ENCODE measurements at regions not wholly inside any gene's neighbourhood (a gene's known extent, or its start where the extent isn't known, plus 50 kb on each side); places are given as distances from the start of the nearest gene placed in this dataset.
"Not testable (repeated sequence)": the region's sequence is repeated elsewhere in the genome, so short reads cannot be mapped to it uniquely, and the experiment has no call there.

DNA sequence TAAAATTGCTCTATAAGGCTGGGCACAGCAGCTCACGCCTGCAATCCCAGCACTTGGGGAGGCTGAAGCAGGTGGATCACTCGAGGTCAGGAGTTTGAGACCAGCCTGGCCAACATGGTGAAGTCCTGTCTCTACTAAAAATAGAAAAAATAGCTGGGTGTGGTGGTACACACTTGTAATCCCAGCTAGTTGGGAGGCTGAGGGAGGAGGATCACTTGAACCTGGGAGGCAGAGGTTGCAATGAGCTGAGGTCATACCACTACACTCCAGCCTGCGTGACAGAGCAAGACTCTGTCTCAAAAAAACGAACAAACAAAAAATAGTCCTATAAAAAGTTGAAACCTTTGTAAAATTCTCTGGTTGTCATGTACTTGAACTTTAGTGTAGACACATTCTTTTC lies 93.0 kb upstream of the KIF26B start:
- DNase-seq = not testable (repeated sequence)

DNA sequence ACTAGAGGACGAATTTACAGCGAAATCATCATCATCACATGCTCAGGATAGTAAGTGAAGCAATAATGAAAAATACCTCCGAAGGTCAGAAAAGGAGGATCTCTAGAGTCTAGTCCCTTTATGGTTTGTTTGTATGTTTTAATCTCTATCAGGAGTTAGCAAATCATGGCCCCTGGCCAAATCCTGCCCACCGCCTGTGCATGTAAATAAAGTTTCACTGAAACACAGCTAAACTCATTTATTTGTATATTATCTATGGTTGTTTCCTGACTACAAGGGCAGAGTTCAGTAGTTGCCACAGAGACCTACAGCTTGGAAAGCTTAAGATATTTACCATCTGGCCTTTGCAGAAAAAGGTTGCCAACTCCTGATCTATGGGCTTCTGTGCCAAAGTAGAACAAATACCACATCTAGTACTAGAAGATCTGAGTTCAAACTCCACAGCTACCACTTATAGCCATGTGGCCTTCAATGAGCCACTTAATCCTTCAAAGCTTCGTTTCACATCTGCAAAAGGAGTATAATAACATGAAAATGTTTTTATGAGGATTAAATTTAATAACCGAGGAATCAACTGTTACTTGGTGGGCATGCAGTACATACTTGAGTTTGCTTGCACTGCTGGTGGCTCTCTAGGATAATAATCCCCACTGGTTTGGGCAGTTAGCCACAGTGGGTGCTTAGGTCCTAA lies 94.0 kb upstream of the KIF26B start:
- DNase-seq = no peak

DNA sequence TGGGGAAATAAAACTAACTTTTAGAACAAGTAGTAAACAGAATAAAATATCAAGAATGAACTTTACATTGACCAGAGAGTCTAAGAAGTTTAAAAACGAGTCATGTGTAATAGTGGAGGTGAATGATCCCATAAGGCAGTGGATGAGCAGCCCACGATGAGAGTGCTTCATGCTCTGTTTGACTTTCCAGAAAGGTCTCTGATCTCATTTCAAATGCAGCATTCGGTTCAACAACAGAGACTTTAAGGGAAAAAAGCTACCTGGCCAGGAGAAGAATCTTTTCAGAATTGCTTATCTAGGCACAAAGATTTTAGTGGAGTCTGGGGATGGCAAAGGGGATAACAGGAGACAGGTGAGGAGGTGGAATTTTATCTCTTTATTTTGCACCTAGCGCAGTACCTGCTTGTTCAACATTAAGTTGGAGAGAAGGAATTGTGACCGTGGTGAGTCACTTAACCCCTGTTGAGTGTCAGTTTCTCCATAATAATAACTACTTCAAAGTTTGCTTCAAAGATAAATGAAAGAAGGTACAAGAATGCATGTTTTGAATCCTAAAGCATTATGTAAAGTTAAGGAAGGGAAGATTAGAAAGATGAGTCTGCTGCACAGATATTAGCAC lies 94.9 kb upstream of the KIF26B start:
- no peak for DNase-seq

DNA sequence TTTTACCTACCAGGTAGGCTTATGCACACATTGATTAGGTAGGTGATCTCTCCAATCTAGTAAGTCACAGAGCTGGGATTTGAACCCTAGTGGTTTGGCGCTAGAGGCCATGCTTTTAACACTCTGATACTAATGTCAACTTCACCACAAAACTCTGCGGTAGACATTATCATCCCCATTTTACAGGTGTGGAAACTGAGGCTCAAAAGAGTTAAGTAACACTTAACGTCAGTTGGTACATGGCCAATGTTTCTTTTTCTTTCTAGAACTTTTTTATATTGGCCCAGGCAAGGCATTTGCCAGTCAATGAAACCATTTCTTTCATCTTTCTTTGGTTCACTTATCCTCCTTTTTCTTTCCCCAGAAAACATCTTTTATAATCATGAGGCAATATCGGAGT lies 95.9 kb upstream of the KIF26B start:
- DNase-seq = no peak

DNA sequence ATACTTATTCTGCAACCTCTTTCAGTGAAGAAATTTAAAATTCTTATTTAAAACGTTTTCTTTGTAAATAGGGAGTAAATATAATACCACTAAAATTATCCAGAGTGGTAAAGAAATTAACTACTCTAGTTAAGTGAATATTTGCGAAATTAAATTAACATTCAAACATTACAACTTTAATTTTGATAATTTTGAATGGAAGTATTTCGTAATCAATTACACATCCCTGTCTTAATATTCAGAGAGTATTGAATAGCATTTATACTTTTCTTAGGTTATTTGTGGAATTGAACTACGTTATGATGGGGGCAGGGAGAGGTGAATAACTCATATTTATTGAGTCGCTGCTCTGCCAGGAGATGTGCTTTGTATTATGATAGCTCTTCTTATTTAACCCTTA lies 96.3 kb upstream of the KIF26B start:
- no peak for DNase-seq

DNA sequence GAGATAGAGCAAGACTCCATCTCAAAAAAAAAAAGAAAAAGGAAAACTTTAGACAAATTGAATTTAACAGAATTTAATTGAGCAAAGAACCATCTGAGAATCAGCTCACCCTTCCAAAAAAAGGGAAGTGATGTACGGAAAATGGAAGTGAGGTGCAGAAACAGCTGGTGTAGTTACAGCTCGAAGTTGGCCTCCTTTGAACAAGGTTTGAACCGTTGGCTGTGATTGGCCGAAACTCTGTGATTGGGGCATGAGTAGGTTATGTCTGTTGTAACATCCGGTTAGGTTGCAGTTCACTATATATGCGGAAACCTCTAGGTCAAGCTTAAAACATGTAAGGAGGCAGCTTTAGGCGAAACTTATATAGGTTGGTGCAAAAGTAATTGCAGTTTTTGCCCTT lies 97.9 kb upstream of the KIF26B start:
- DNase-seq = no peak

DNA sequence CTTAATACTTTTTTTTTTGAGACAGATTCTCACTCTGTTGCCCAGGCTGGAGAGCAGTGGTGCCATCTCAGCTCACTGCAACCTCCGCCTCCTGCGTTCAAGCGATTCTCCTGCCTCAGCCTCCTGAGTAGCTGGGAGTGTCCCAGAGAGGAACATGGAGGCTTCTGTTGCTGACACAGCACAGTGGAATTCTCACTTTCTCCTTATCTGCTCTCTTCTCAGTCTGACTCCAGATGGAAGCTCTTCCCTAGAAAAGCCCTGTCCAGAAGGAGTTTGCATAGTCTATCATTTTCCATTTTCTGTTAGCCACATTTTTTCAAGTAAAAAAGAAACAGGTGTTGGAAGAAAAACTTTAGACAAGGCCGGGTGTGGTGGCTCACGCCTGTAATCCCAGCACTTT lies 98.5 kb upstream of the KIF26B start:
- DNase-seq = not testable (repeated sequence)

DNA sequence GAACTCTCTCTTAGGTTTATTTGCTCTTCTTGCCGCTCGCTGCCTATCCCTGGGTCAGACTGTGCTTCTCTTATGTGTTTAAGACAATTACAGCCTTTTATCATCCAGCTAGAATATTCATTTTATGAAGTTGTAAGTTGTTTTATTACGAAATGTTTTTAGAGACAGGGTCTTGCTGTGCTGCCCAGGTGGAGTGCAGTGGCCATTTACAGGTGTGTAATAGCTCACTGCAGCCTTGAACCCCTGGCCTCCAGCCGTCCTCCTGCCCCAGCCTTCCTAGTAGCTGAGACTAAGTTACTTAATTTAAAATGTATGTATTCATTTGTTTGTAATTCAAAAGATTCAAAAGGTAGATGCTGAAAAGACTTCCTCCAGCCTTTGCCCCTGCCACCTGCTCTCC lies 99.0 kb upstream of the KIF26B start:
- no peak for DNase-seq

DNA sequence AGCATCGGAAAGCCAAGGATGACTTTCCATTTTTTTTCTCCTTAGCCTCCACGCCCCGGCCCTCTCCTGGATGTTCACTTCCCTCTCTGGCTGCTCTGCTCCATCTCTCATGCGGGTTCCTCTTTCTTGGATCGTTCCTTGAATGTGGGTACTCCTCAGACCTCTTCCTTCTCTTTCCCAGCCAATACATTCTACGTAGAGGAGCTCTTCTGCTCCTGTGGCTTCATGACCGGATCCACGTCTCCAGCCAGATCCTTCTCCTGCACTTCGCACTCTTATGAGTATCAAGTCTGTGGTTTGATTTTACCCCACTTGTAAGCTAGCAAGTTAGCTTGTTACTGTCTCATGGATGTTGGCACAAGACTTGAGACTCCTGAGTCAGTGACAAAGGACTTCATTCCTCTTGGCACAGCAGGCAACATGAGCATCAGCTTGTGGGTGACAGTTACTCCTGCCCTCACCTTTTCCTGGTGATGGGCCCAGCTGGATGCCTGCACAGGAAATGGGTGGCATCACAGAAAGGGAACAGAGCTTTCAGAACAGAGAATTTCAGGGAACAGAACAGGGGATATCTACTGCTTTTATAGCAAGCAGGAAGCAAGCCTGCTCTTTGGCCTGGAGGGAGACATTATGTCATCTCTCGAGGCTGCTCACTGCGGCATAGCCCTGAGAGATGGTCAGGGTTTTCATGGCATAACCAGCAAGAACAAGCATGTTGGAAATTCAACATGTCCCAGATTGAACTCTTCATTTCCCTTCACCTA lies 100.1 kb upstream of the KIF26B start:
- no peak for DNase-seq

DNA sequence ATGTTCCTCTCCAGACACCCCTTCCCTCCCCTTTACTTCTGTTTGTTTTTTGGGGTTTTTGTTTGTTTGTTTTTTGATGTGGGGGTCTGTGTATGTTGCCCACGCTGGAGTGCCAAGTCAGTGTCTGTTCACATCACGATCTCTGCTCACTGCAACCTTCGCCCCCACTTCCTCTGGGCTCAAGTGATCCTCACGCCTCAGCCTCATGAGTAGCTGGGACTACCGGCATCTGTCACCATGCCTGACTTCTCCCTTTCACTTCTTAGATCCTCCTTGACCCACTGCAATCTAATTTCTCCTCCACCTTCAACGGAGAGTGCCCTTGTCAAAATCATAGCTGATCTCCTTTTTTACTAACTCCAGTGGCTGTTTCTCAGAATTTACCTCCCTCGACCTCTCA lies 100.7 kb upstream of the KIF26B start:
- DNase-seq = no peak

DNA sequence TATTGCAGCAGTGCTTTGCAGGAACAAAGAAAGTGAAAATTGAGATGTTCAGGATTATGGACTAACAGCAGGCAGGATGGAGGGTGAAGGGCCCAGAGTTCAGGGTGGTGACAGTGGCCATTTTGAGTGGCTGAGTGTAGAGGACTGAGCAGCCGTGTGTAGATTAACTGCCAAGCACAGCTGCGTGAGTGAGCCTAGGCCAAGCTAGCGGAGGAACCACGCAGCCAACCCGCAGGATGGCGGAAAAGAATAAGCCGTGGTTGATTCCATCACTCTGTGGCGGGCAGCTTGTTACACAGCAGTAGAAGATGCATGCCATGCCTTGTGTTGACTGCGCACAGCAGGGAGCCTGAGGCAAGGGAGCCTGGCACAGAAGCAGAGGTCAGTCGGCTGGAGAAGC lies 102.5 kb upstream of the KIF26B start:
- no peak for DNase-seq

DNA sequence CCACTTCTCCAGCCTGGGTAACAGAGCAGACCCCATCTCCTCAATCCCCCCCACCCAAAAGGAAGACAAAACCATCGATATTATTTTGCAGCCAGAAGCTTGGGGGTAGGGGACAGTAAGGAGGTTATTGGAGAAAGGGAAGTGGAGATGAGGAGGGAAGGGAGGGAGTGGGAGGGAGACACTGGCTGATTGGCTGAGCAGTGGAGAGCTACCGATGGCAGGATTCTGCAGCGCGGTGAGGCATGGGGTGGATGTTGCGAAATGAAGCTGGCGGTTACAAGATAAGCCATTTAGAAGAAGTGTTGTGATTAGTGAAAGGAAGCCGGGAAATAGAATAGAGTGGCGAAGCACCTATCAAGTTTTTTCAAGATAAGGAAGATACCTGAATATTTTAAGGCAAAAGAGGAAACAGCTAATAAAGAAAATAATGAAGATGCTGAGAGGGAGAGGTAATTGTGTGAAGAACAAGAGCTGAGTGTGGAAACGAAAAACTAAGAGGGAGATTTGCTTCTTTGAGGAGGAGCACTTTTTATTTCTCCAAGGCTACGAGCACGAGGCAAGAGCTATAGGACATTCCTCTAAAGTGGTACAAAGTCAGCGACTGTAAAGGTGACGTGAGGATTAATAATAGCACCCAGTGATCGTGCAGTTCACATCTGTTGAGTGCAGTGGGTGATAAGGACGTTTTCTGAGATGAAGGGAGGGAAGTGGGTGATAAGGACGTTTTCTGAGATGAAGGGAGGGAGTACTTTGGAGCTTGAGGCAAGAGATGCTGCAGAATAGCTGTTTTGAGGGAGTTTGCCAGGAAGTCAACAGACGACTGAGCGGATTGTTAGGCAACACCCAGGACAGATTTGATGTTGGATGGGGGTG lies 103.2 kb upstream of the KIF26B start:
- DNase-seq = peak; percentile 30

DNA sequence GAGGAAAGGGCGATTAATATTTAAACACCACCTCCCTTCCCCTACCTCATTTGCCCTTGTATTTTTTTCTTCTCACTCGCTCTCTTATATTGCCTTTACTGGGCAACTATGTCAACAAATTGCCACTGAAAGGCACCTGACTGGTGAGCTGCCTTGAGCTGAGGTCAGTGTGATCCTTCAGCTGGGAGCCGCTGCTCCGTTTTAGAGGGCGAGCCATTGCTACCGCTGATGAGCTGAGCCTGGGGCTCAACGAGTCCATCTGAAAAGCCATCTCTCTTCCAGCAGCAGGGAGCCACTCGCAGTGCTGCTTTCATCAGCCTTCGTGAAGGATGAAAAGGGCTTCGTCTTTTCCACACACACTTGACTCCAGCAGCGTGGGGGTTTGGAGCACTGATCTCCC lies 108.0 kb upstream of the KIF26B start:
- no peak for DNase-seq

DNA sequence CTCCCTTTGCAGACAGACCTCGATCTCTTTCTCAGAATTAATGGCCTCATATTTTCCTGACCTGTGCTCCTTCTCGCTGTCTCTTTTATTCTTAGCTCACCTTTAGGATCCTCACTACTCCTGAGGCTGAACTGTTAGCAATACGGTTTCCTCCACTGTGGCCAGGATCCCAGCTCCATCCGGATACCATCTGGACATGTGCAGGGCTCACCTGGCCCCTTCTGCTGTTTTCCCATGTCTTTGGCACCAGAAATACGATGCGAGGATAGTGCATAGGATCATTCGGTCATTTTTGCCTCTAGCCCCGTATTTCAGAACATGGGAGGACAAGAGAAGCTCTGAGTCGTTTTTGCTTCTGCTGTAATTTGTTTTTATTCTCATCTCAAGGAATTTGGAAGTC lies 108.5 kb upstream of the KIF26B start:
- DNase-seq = no peak

DNA sequence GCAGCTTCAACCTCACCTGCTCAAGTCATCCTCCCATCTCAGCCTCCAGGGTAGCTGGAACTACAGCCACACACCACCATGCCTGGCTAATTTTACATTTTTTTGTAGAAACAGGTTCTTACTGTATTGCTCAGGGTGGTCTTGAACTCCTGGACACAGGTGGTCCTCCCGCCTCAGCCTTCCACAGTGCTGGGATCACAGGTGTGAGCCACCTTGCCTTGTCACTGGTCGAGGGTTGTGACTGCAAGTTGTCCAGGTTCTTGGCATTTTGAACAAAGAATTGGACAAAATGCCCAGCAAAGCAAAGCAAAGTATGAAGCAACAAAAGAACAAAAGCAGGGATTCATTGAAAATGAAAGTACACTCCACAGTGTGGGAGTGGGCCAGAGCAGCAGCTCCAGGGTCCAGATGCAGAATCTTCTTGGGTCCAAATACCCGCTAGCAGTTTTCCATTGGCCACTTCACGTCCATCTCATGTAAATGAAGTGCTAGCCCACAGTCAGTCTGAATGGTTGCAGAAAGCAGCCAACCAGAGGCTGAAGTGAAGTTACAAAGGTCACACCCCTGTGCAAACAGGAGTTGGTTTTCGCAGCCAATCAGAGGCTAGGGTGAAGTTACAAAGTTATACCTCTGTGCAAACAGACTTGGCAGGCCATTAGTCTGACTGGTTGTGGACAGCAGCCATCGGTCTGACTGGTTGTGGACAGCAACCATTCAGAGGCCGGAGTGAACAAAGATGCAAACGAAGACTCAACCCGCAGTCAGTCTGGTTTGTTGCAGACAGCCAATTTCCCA lies 109.5 kb upstream of the KIF26B start:
- peak; percentile 67 for DNase-seq

DNA sequence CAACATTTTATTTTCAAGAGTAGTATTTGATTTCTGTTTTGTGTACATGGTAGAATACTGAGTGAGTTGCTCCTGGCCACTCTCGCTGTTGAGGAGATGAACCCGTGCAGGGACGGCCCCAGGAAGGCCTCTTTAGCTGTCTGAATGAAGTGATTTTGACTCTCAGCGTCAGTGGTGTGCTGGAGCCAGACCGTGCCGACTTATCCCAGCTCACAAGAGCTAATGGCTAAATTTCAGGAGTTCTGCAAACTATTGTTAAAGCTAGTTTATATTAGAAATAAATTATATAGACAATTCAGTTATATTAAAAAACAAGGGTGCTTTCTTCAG lies 111.2 kb upstream of the KIF26B start:
- no peak for DNase-seq

DNA sequence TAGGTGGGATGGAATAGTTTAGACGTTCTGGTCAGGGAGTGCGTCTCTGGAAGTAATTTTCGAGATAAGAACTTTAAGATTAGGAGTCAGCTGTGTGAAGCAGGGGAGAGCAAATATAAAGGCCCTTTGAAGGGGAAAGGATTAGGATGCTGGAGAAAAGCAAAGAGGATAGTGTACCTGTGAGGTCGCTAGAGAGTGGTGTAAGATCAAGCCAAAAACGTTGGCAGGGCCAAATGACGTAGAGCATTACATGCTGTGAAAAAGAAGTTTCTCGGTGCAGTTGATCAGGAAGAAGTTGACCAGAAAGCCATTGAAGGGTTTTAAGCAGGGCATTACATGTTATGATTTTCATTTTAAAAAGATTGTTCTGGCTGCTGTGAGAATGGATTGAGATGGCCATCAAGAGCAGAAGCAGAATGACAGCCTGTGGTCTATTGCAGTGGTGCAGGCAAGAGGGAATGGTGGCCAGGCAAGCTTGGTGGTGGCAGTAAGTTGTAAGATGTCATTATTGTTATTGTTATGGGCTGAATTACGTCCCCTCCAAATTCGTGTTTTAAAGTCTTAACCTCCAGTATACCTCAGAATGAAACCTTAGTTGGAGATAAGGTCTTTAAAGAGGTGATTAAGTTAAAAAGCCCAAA lies 113.6 kb upstream of the KIF26B start:
- no peak for DNase-seq

DNA sequence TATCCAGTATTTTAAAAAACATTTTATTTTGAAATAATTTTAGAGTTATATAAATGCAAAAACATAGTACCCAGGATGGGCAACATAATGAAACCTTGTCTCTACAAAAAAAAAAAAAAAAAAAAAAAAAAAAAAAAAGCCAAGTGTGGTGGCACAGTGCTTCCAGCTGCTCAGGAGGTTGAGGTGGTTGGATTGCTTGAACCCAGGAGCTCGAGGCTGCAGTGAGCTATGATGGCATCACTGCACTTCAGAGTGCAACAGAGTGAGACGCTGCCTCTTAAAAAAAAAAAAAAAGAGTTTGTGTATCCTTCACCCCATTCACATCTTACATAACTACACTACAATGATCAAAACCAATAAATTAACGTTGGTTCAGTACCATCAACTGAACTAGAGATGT lies 115.6 kb upstream of the KIF26B start:
- no peak for DNase-seq

DNA sequence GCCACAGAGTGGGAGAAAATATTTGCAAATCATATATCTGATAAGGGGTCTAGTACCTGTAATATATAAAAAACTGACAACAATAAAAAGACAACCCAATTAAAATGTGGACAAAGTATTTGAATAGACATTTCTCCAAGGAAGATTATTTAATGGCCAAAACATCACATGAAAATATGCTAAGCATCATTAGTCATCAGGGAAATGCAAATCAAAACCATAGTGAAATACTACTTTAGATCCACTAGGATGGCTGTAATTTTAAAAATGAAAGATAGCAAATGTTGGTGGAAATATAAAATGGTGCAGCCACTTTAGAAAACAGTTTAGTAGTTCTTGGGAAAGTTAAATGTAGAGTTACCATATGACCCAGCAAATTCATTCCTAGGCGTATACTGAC lies 118.7 kb upstream of the KIF26B start:
- no peak for DNase-seq

DNA sequence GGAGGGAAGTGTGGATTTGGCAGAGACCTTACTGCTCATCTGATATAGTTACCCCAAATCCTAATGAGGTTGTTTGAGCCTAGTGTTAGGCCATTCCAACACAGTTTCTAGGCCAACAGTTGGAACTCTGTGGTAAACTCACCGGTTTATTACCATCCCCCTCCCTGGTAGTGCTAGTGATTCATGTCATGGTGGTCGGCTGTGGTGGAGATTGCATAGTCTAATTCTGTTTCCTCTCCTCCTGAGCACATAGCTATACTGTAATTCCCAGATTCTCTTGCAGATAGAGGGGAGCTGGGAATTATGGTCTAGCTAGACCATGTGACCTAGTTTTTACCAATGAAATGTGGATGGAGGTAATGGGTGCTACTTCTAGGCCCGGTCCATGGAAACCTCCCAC lies 123.7 kb upstream of the KIF26B start:
- no peak for DNase-seq

DNA sequence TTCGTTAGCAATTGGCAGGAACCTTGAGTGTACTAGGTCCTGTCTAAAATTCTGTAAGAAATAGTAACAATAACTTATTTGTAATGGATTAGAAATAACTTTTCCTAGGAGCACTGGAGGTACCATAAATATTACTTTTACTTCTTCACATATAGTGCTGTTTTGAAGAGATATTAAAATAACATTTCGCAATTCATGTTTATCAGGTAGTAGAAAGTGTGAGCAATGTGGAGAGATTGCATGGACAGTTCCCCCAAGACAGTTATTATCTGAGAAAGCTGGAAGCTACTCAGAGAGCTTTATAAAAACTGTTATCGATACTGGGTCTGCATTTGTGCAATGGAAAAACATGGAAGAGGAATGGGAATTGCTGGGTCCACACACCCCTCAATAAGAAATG lies 128.5 kb upstream of the KIF26B start:
- DNase-seq = no peak

DNA sequence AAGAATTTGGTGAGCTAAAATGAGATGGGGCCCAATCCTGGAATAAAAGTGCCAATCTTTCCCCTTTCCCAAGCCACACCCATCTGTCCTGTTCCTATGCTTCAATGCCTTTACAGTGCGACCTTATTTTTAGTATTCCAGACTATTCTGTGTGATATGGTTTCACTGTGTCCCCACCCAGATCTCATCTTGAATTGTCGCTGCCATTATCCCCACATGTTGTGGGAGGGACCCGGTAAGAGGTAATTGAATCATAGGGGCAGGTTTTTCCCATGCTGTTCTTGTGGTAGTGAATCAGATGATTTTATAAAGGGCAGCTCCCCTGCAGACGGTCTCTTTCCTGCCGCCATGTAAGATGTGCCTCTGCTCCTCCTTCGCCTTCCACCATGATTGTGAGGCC lies 129.3 kb upstream of the KIF26B start:
- DNase-seq = no peak

All from midbrain (tissue), 1 donor.